GM21381 (cell line): ENCODE measurements at regions not wholly inside any gene's neighbourhood (a gene's known extent, or its start where the extent isn't known, plus 50 kb on each side); places are given as distances from the start of the nearest gene placed in this dataset.
A peak's percentile ranks its signal among the peaks of the same experiment; 100 is the strongest.

Experiments used
- ATAC-seq: cut with Tn5 transposase; IDR thresholded peaks from one replicate; pipeline ENCODE4 v1.9.1; 2021; ENCODE audit warnings: mild to moderate bottlenecking, moderate library complexity; ENCODE audit not compliant: unreplicated experiment

DNA sequence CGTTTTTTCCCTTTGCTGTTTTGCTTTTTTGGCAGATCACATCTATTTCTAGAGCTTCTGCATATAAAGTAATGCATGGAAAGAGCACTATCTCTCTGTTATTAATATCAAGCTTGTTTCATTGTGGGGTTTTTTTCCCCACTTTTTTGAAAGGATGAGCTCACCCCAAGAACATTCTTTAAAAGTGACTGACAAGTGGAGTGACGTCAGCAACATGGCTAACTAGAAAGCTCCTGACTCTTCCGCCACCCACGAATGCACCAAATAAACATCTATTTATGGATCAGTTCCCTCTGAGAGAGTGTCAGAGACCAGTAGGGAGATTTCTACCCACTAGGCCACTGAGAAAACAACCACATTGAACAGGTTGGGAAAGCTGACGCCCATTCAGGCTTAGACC lies 445.4 kb downstream of the GALC start:
- no peak for ATAC-seq

DNA sequence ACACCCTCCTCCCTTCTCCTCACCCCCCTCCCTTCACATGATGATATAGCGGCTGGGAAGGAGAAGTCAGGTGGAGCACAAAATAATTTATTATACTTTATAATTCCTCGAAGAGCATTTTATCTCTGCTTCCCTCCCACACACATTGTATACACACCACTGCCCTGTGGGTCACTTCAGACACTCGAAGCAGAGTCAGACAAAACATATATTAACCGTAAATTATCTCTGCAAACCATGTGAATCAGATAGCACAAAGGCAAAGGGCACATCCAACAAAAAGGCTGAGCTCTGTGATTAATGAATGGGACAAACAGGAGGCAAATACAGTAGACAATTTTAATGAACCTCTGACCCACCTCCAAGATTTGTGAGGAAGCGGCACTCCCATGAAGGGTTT lies 450.7 kb downstream of the GALC start:
- no peak for ATAC-seq

- no peak for ATAC-seq
These were observed 452.6 kb downstream of the GALC start for GRCh38 chr14:87540339-87540738.

GRCh38 chr14:87529081-87529480 lies 463.9 kb downstream of the GALC start:
- no peak for ATAC-seq

DNA sequence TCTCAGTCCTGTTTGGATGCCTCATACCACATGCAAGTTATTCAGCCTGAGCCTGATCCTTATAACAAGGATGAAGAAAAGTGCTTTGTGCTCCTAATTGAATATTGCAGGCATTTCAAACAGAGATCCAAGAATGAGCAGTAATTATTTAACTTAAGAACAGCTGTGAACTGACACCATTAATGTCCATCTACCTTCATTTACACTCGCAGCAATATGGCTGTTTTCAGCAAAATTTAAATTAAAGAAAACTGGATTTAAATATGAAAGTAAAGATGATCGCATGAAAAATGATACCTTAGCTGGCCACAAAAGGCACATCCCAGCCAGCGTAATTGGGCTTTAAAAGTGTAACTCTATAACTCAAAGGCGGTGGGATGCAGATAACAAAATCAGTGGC lies 466.3 kb downstream of the GALC start:
- no peak for ATAC-seq

DNA sequence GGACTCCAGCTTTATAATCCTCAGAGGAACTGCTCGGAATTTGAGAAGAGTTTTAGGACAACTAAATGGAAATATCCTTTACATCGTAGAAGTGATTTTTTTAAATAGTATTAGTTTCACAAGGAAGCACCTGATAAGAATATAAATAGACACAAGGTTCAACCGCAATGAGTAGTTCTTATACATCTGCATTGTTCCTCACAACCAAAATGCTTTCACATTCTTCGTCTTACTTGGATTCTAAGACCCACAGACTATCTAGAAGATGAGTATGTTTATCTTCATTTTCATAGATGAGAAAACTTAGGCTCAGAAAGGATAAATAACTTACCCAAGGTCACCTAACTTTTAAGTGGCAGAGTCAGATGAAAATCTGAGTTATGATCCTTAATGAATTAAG lies 469.0 kb downstream of the GALC start:
- no peak for ATAC-seq

DNA sequence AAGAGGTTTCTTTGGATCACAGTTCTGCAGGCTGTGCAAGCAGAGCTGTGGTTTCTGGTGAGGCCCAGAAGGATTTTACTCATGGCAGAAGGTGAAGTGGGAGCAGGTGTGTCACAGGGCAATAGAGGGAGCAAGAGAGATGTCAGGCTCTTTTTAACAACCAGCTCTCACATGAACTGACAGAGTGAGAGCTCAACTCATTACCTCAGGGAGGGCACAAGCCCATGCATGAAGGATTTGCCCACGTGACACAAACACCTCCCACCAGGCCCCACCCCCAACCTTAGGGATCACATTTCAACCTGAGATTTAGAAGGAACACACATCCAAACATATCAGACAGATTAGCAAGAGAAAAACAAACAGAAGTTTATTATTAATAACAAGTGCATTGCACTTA lies 470.4 kb downstream of the GALC start:
- no peak for ATAC-seq

GRCh38 chr14:87508333-87508732 lies 484.6 kb downstream of the GALC start:
- no peak for ATAC-seq

DNA sequence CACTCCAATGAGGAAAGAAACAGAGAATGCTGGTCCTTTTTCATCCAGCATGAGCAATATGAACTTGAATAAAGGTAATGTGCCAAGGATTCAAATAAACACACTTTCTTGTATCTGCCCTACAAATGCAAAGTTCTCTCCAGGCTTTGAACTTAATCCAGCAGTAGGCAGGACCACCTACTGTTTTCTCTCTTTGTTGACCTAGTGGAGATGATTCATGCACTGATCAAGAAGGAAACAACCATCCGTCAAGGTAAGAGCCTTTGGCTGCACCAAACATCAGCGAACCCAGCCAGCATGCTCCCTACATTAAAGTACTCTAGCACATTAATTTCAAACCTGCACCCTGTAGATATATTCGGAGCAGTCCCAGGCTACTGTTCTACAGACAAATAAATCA lies 489.3 kb downstream of the GALC start:
- no peak for ATAC-seq

DNA sequence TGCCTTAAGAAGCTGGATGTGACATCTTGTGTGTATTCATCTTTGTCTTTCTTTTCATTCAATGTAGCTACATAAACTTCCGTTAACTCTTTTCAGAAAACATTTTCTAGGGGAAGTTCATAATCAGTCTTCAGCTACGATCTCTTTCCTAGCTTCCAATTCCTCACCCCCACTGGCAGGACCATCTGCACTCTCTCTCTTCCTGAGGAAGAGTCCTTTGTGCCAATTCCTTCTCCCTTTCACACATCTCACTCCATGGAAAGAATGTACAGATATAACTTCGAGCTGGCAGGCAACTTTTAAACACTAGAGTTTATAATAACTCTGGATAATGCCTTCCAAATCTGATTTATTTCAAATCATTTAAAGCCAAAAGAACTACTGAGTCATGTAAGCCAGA lies 495.7 kb downstream of the GALC start:
- ATAC-seq, result no peak

DNA sequence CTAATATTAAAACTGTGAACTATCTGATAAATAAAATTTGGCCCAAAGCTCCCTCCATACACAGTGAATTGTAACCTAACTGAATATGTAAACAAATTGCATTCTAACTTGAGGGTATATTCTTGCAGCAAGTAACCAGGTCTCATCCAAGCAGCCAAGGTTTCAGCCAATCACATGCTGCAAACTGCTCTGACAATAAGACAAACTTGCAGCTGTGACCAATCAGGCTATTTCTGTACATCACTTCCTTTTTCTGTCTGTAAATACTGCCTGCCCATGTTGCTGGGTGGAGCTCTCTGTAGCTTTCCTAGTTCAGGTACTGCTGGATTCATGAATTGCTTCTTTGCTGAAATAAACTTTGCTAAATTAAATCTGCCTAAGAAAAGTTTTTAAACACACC lies 499.0 kb downstream of the GALC start:
- no peak for ATAC-seq

DNA sequence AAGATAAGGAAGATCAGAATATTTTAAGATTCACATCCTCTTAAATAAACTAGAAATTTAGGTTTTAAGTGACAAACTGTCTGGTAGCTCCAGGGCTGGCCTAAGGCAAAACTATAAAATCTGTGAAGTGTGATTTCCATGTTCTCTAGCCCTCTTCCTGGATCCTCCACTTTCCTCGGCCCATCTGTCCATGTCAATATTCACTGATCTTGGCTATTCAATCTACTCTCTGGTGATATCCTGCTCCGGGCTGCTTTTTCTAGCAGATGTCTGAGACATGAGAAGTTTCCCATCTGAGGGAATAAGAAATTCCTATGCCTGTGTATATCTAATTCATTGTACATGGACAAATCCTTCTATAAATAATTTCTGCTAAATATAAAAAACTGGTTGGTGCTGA lies 500.4 kb downstream of the GALC start:
- ATAC-seq, result no peak

DNA sequence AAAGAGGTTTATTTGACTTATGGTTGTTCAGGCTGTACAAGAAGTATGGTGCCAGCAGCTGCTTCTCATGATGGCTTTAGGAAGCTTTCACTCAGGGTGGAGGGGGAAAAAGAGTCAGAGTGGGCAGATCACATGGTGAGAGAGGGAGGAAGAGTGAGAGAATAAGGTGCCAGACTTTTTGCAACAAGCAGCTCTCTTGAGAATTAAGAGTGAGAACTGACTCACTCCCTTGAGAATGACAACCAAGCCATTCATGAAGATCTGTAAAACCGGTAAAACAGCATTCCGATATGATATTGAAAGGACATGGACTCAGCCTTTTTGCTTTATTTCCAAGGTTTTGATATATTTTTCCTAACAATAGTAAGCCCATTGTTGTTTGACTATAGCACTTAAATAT lies 501.2 kb downstream of the GALC start:
- ATAC-seq, result no peak

GRCh38 chr14:87489196-87489819 lies 503.7 kb downstream of the GALC start:
- ATAC-seq, result no peak

GRCh38 chr14:87483271-87484260 lies 509.4 kb downstream of the GALC start:
- no peak for ATAC-seq

- ATAC-seq, result no peak
These were observed 524.5 kb downstream of the GALC start for GRCh38 chr14:87468531-87468930.

DNA sequence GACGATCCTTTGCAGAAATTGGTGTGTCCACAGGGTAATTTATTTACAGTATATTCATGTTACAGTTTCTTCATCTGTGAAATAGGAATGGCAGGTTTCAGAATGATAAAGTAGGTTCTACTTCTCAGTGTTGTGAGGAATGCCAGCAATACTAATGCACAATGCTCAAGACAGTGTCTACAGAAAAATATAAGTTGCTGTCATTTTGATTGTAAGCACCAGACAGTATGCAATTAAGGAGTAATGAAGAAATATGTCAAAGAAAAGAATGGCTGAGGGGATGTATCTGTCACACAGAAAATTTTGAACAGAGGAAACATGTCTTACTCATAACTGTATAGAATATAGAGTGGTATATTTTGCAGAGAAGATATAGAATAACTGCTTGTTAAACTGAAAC lies 525.4 kb downstream of the GALC start:
- no peak for ATAC-seq

- ATAC-seq, result no peak
These were observed 527.2 kb downstream of the GALC start for GRCh38 chr14:87465770-87466169.

- ATAC-seq, result no peak
These were observed 531.3 kb downstream of the GALC start for GRCh38 chr14:87461704-87462103.

DNA sequence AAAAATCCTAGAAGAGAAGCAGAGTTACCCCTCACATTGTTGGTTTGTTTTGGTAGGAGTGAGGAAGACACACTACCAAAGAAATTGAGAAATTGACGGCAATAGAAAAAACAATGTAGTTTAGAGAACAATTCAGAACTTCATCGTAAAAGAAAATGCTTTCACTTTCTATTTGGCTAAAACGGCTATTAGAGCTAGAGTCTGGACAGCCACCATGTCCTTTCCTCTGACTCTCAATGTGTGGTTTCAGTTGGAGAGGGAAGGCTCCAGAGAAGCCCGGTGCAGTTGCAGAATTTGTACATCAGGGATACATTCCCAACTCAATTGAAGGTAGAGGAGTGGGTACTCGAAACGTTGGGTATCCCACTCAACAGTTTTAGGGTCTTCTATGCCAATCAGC lies 535.3 kb downstream of the GALC start:
- ATAC-seq, result peak; percentile 56

- no peak for ATAC-seq
These were observed 542.8 kb downstream of the GALC start for GRCh38 chr14:87450193-87450592.

DNA sequence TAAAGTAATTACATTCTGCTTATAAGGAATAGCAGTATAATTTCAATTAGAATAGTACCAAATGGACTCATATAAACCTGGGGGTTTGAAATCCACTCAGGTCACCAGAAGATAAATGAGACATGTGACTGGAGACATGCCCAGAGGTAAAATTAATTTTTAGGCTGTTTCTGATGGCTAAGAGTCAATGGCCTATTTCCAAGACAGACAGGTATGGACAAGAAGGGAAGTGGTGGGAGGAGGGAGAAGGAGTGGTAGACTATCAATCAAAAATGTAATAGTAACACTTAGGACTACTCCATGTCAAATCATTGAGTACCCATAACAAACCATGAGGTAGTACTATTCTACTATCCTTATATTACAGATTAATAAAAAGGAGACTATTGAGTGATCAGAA lies 544.0 kb downstream of the GALC start:
- ATAC-seq, result no peak
